Left lung (tissue), 4 donors: ENCODE measurements at regions not wholly inside any gene's neighbourhood (a gene's known extent, or its start where the extent isn't known, plus 50 kb on each side); places are given as distances from the start of the nearest gene placed in this dataset.

Source experiments
- ATAC-seq: fragments of 200-7000 bp; cut with Tn5 transposase; one replicate; pipeline ENCODE4 v1.9.1; 2020; ENCODE audit warnings: moderate library complexity
- DNase-seq, 4 donors: peaks; one replicate each; pipeline ENCODE4 v3.0.0-alpha.2; 2013 to 2020
- H3K27ac ChIP-seq, 2 donors: fragments of 200-600 bp; sonication (generic) in 1 of 2; one replicate each; pipeline versions ENCODE4 v1.5.0 to v1.8.0; 2020 to 2021
- H3K27me3 ChIP-seq, 2 donors: fragments of 200-600 bp; sonication (generic) in 1 of 2; one replicate each; pipeline versions ENCODE4 v1.5.0 to v1.8.0; 2020 to 2021
- H3K36me3 ChIP-seq, 2 donors: fragments of 200-600 bp; sonication (generic) in 1 of 2; one replicate each; pipeline versions ENCODE4 v1.5.0 to v1.8.0; 2020 to 2021
- H3K4me1 ChIP-seq, 2 donors: fragments of 200-600 bp; one replicate each; pipeline ENCODE4 v1.8.0; 2021
- H3K4me3 ChIP-seq, 2 donors: fragments of 200-600 bp; sonication (generic) in 1 of 2; one replicate each; pipeline versions ENCODE4 v1.5.0 to v1.8.0; 2020 to 2021; ENCODE audit warnings: mild to moderate bottlenecking in 1 of 2
- H3K9me3 ChIP-seq, 2 donors: fragments of 200-600 bp; sonication (generic) in 1 of 2; one replicate each; pipeline versions ENCODE4 v1.5.0 to v1.8.0; 2020 to 2021
- intact Hi-C, 2 donors: fragments of 100-400 bp; cut with DNase I; formaldehyde crosslinking; loops; one replicate each; pipeline versions ENCODE4 v1.11.2 to v1.14.2; 2022
- TF ChIP-seq, protein P1 (sequence below), 2 donors: fragments of 200-600 bp; sonication (generic) in 1 of 2; IDR thresholded peaks; one replicate each; pipeline versions ENCODE4 v1.5.0 to v1.8.0; 2021; ENCODE audit warnings: antibody characterized with exemption in 2 of 2
- donor health status: DM: no; HTN: yes; CAD: no.
- donor health status: DM: no; HTN: no; CAD: no.

DNA sequence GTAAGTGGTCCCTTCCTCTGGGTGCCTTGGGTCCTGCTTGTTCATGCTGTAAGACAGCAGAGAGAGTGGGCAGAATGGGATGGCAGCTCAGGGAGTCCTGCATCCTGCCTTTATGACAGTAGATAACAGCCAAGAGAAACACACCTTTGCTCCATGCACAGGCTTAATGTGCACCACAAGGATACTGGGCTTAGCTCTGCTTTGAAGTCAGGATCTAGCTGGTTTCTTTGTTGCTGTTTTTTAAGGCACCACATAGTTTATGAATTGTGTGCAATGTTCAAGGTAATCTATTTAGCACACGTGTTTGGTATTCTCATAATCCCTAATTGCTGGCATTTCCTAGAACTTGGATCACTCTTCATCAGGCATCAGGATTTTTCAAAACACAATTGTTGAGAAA is 239.5 kb upstream of the DCN start:
- ATAC-seq (no peak), DNase-seq (no peak)
- TF ChIP-seq, protein P1, sequence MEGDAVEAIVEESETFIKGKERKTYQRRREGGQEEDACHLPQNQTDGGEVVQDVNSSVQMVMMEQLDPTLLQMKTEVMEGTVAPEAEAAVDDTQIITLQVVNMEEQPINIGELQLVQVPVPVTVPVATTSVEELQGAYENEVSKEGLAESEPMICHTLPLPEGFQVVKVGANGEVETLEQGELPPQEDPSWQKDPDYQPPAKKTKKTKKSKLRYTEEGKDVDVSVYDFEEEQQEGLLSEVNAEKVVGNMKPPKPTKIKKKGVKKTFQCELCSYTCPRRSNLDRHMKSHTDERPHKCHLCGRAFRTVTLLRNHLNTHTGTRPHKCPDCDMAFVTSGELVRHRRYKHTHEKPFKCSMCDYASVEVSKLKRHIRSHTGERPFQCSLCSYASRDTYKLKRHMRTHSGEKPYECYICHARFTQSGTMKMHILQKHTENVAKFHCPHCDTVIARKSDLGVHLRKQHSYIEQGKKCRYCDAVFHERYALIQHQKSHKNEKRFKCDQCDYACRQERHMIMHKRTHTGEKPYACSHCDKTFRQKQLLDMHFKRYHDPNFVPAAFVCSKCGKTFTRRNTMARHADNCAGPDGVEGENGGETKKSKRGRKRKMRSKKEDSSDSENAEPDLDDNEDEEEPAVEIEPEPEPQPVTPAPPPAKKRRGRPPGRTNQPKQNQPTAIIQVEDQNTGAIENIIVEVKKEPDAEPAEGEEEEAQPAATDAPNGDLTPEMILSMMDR (IDR thresholded peaks at IDR 0.05): no peak
- Histone ChIP-seq H3K4me3 (no peak overlapping the region), H3K27ac (no peak overlapping the region), H3K27me3 (no peaks in the 10 kb centered on the region), H3K36me3 (no peaks in the 10 kb centered on the region), H3K4me1 (no peaks in the 10 kb centered on the region), H3K9me3 (no peaks in the 10 kb centered on the region)
- intact Hi-C loops: no loop called here

- TF ChIP-seq, protein P1 (IDR thresholded peaks at IDR 0.05): no peak
- no peaks in the 10 kb centered on the region for H3K27me3 ChIP-seq
- ATAC-seq (no peak), DNase-seq (no peak)
- no peaks in the 10 kb centered on the region for H3K36me3 ChIP-seq
- intact Hi-C loops: no loop called here
- H3K4me1 ChIP-seq: no peaks in the 10 kb centered on the region
- no peaks in the 10 kb centered on the region for H3K9me3 ChIP-seq
- H3K27ac ChIP-seq: no peak overlapping the region
- H3K4me3 ChIP-seq: no peak overlapping the region
Observed at GRCh38 chr12:91419809-91420208, 237.2 kb upstream of the DCN start.

- no peaks in the 10 kb centered on the region for H3K9me3 ChIP-seq
- H3K4me1 ChIP-seq: no peaks in the 10 kb centered on the region
- no peak for ATAC-seq
- no peak overlapping the region for H3K4me3 ChIP-seq
- TF ChIP-seq, protein P1 (IDR thresholded peaks at IDR 0.05): no peak
- H3K27me3 ChIP-seq: no peaks in the 10 kb centered on the region
- H3K36me3 ChIP-seq: no peaks in the 10 kb centered on the region
- DNase-seq: no peak
- intact Hi-C loops: no loop called here
- H3K27ac ChIP-seq: no peak overlapping the region
Observed at GRCh38 chr12:91418221-91419090, 235.8 kb upstream of the DCN start.

DNA sequence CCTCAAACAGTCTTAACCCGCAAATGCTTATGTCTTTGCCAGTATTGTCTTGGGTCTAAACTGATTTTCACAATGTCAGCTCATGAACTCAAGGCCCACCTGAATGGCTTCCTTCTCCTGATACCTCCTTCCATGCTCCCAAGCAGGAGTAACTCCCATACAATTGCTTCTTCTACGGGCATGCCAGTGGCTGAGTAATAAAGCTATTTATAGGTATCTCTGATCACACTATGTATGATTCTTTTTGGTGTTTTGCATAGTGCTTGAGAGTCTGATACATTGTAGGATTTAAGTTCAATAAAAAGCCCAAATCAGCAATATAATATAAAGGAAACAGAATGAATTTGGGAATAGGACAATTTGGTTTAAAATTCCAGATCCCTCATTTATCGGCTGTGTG is 235.0 kb upstream of the DCN start:
- DNase-seq (no peak), ATAC-seq (no peak)
- H3K4me3 ChIP-seq: no peak overlapping the region
- TF ChIP-seq, protein P1 (IDR thresholded peaks at IDR 0.05): no peak
- intact Hi-C loops: no loop called here
- H3K27ac ChIP-seq: no peak overlapping the region
- no peaks in the 10 kb centered on the region for H3K4me1 ChIP-seq
- H3K9me3 ChIP-seq: no peaks in the 10 kb centered on the region
- no peaks in the 10 kb centered on the region for H3K36me3 ChIP-seq
- H3K27me3 ChIP-seq: no peaks in the 10 kb centered on the region

DNA sequence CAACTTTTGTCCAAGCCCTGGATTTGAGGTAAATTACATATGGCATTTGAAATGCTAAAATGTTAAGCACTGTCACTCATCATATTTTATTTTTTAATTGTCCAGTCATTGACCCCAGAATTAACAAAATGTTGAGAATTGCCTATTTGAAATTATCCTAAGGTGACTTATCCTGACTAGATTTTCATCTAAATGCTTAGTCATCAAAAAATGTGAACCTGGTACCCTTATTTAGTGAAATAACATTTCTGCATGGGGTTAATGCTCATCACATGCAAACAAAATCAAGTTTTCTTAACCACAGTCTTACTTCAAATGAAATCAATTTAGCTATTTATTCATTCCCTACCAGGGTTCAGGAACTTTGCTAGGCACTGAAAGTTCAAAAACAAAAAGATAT is 232.0 kb upstream of the DCN start:
- DNase-seq (no peak), ATAC-seq (no peak)
- Histone ChIP-seq H3K27me3 (no peaks in the 10 kb centered on the region), H3K36me3 (no peaks in the 10 kb centered on the region), H3K4me3 (no peak overlapping the region), H3K4me1 (no peaks in the 10 kb centered on the region), H3K9me3 (no peaks in the 10 kb centered on the region), H3K27ac (no peak overlapping the region)
- intact Hi-C loops: no loop called here
- TF ChIP-seq, protein P1 (IDR thresholded peaks at IDR 0.05): no peak
